Gastroesophageal sphincter (tissue), 4 donors: ENCODE measurements at regions not wholly inside any gene's neighbourhood (a gene's known extent, or its start where the extent isn't known, plus 50 kb on each side); places are given as distances from the start of the nearest gene placed in this dataset.

Experiments
- ATAC-seq: fragments of 150-250 bp; one replicate; pipeline ENCODE4 v1.9.1; 2016; ENCODE audit warnings: mild to moderate bottlenecking, moderate library complexity
- H3K27ac ChIP-seq, 4 donors: fragments of 200-600 bp; sonication (generic) in 3 of 4; 1 replicate in 3 of 4; 2 replicates in 1 of 4; pipeline ENCODE4 v1.5.1; 2016 to 2019
- H3K27me3 ChIP-seq: fragments of 200-600 bp; sonication (generic); one replicate; pipeline ENCODE4 v1.5.1; 2019
- H3K36me3 ChIP-seq, 2 donors: fragments of 200-600 bp; sonication (generic); one replicate each; pipeline ENCODE4 v1.5.1; 2019; ENCODE audit warnings: control low read depth in 1 of 2
- H3K4me1 ChIP-seq, 3 donors: fragments of 200-600 bp; sonication (generic); 1 replicate in 2 of 3; 2 replicates in 1 of 3; pipeline ENCODE4 v1.5.1; 2016 to 2019; ENCODE audit warnings: control low read depth in 2 of 3
- H3K4me3 ChIP-seq, 2 donors: fragments of 200-600 bp; sonication (generic); one replicate each; pipeline ENCODE4 v1.5.1; 2019; ENCODE audit warnings: mild to moderate bottlenecking in 1 of 2, moderate library complexity in 1 of 2
- H3K9me3 ChIP-seq, 3 donors: fragments of 200-600 bp; sonication (generic); one replicate each; pipeline ENCODE4 v1.5.1; 2017 to 2019; ENCODE audit warnings: control low read depth in 2 of 3
- CTCF ChIP-seq, 4 experiments: fragments of 200-600 bp in 2 of 4; fragments of 450-650 bp in 2 of 4; sonication (generic) in 1 of 4; IDR thresholded peaks; one replicate each; pipeline ENCODE4 v1.5.1; 2017 to 2019; ENCODE audit warnings: antibody characterized with exemption in 4 of 4, mild to moderate bottlenecking in 2 of 4, moderate library complexity in 2 of 4
- EP300 ChIP-seq: sonication (generic); formaldehyde crosslinking; IDR thresholded peaks from one replicate; pipeline ENCODE4 v1.6.1; 2017; ENCODE audit warnings: antibody characterized with exemption, mild to moderate bottlenecking
- POLR2A ChIP-seq, 2 donors: fragments of 450-650 bp; IDR thresholded peaks; one replicate each; pipeline ENCODE4 v1.6.1; 2017; ENCODE audit warnings: antibody characterized with exemption in 2 of 2, mild to moderate bottlenecking in 2 of 2, moderate library complexity in 1 of 2
- POLR2AphosphoS5 ChIP-seq: sonication (generic); formaldehyde crosslinking; IDR thresholded peaks from one replicate; pipeline ENCODE4 v1.6.1; 2017; ENCODE audit warnings: antibody characterized with exemption
- WGBS, 2 donors: methylation state at CpG; one replicate each; pipeline ENCODE4 v1.1.5; 2018; ENCODE audit warnings: low coverage in 1 of 2; 5-methylcytosine and 5-hydroxymethylcytosine counted together

DNA sequence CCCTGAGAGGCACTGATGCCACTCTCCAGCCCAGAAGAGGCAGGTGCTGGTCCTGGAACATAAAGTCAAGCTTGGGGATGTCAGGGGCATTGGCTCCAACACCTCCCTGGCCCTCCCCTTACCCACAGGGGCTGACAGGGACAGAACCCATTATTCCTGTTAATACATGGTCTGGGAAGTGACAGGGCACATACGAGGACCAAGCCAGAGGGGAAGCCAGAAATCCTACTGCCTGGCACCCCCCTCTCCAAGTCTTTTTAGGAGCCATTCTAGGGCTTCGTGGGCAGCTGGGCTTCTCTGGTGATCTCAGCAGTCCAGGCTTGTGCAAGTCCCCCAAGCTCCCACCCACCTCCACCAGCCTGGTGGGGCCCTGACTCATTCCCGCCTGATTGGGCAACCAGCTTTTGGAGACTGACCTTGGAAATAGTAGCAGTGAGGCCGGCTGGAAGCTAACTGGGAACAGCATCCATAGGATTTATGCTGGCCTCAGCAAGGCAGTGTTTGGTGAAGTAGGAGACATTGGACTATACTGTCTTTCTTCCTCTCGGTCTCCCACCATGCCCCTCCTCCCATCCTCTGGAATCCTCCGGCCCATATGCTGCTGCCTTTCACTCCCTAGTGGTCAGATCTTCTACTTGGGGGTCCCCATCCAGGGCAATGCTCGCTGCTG lies 86.4 kb upstream of the HK2 start:
- TF ChIP-seq CTCF (IDR thresholded peaks at IDR 0.05) (no peak), EP300 (no peak)
- no peak overlapping the region for H3K4me3 ChIP-seq
- no peaks in the 10 kb centered on the region for H3K36me3 ChIP-seq
- 75 to 88% methylated on average over 2 to 4 of the region's 7 CpGs for WGBS, 2 donors
- H3K27me3 ChIP-seq: no peaks in the 10 kb centered on the region
- ATAC-seq: no peak
- H3K4me1 ChIP-seq: no peaks in the 10 kb centered on the region
- no peak overlapping the region for H3K27ac ChIP-seq
- no peaks in the 10 kb centered on the region for H3K9me3 ChIP-seq

DNA sequence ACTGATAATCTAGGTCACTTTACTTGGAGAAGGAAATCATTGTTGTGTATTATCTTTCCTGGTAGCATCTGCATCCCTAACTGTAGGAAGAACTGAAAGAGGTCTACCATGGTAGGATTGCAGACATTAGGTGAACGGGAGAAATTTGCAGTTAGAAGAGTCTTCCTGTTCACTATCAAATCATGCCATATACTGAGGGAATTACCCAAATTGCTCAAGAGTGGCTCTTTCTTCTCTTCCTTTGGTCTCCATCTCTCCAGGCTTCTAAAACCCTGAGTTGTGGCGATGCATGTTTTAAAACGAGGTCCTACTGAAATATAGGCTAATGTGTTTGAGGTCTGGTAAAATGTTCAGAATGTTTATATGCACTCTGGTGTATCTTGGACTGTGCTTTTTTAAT lies 85.3 kb upstream of the HK2 start:
- H3K27ac ChIP-seq: no peak overlapping the region
- no peaks in the 10 kb centered on the region for H3K27me3 ChIP-seq
- TF ChIP-seq EP300 (no peak), POLR2AphosphoS5 (no peak), POLR2A (IDR thresholded peaks at IDR 0.05) (no peak), CTCF (IDR thresholded peaks at IDR 0.05) (no peak)
- H3K4me3 ChIP-seq: no peak overlapping the region
- H3K4me1 ChIP-seq: no peaks in the 10 kb centered on the region
- no peak for ATAC-seq
- no peaks in the 10 kb centered on the region for H3K9me3 ChIP-seq
- H3K36me3 ChIP-seq: no peaks in the 10 kb centered on the region
- WGBS, 2 donors: 50 to 100% methylated on average over 1 to 3 of the region's 3 CpGs

DNA sequence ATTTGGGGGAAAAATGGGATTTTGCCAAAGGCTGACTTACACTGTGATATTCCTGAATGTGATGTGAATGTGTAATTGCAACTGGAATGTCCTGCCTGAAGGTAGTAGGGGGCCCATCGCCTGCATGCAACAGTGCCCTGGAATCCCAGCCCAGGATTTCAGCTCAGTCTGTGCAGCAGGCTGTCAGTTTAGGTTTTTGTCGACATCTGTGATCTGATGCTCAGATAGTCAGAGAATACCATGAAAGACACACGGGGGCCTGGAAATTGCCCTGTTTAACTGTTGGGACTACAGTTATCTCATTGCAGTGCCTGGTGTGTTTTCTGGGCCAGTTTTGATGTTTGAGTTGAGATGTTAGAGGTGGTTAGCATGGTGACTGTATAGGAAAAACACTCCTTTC lies 84.5 kb upstream of the HK2 start:
- H3K4me1 ChIP-seq: no peaks in the 10 kb centered on the region
- no peak for ATAC-seq
- H3K9me3 ChIP-seq: no peaks in the 10 kb centered on the region
- H3K4me3 ChIP-seq: no peak overlapping the region
- 76% methylated on average over 3 of the region's 3 CpGs; no CpG with 5 or more reads in 1 of the 2 donors for WGBS, 2 donors
- no peak overlapping the region for H3K27ac ChIP-seq
- H3K27me3 ChIP-seq: no peaks in the 10 kb centered on the region
- TF ChIP-seq EP300: no peak
- TF ChIP-seq POLR2A (IDR thresholded peaks at IDR 0.05): no peak
- TF ChIP-seq CTCF (IDR thresholded peaks at IDR 0.05): no peak
- TF ChIP-seq POLR2AphosphoS5: no peak
- no peaks in the 10 kb centered on the region for H3K36me3 ChIP-seq

DNA sequence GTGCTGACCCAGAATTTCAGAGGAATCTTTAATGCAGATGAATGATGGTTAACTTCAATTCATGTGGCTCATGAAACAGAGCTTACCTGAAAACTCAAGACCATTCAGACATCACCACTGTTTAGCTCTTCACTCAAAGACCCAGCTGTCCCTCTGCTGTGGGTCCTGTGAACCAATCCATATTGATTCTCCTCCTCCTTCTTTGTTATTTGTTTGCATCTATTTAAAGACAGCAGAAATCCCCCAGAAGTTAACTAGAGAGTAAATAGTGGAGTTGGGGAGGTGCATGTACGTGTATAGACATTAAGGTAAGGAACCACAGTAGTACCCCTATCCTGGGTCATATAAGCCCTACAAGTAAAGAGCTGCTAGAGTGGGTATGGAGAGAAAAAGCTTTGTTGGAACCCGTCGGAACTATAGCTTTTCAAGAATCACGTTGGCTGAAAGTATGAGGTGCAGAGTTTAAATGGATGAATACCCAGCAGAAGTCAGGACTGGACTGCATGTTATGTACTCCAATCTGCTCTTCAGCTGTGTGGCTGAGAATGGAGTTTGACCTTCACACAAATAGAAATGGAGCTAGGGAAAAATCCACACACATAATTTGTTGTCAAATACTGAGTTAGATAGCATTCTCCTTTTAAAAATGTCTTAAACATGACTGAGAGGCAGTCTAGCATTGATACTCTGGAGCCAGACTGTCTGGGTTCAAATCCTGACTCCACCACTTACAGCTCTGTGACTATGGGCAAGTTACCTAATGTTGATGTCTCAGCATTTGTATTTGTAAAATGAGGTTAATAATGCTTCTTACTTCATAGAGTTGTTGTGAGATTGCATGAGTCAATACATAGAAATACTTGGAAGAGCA lies 81.7 kb upstream of the HK2 start:
- H3K27me3 ChIP-seq: no peaks in the 10 kb centered on the region
- H3K4me3 ChIP-seq: no peak overlapping the region
- H3K36me3 ChIP-seq: no peaks in the 10 kb centered on the region
- no peaks in the 10 kb centered on the region for H3K4me1 ChIP-seq
- H3K27ac ChIP-seq: no peak overlapping the region
- H3K9me3 ChIP-seq: peaks cover 0 to 17% (median 0%) of the 10 kb centered on the region in 3 donors
- ATAC-seq: no peak
- 82 to 88% methylated on average over 3 to 4 of the region's 4 CpGs for WGBS, 2 donors
- TF ChIP-seq EP300 (no peak), POLR2A (IDR thresholded peaks at IDR 0.05) (no peak), CTCF (IDR thresholded peaks at IDR 0.05) (no peak), POLR2AphosphoS5 (no peak)

- no peaks in the 10 kb centered on the region for H3K4me1 ChIP-seq
- no peaks in the 10 kb centered on the region for H3K36me3 ChIP-seq
- H3K4me3 ChIP-seq: no peak overlapping the region
- no peak for TF ChIP-seq POLR2A (IDR thresholded peaks at IDR 0.05)
- 83 to 84% methylated on average over 3 to 4 of the region's 4 CpGs for WGBS, 2 donors
- H3K27ac ChIP-seq: no peak overlapping the region
- no peak for ATAC-seq
- no peaks in the 10 kb centered on the region for H3K27me3 ChIP-seq
- peaks cover 0 to 17% (median 0%) of the 10 kb centered on the region in 3 donors for H3K9me3 ChIP-seq
These were observed 78.5 kb upstream of the HK2 start for GRCh38 chr2:74755386-74755785.
